A549 (cell line): ENCODE measurements at regions not wholly inside any gene's neighbourhood (a gene's known extent, or its start where the extent isn't known, plus 50 kb on each side); places are given as distances from the start of the nearest gene placed in this dataset.

Experiments
- KDM1A ChIP-seq: fragments of 200-600 bp; sonication (generic); IDR thresholded peaks from 2 replicates; pipeline ENCODE4 v1.6.1; 2016; ENCODE audit warnings: low read depth, mild to moderate bottlenecking
- SMC3 ChIP-seq: fragments of >200 bp; sonication (Bioruptor Twin); formaldehyde crosslinking; IDR thresholded peaks from 3 replicates; pipeline ENCODE4 v1.6.1; 2018; ENCODE audit warnings: inconsistent platforms

DNA sequence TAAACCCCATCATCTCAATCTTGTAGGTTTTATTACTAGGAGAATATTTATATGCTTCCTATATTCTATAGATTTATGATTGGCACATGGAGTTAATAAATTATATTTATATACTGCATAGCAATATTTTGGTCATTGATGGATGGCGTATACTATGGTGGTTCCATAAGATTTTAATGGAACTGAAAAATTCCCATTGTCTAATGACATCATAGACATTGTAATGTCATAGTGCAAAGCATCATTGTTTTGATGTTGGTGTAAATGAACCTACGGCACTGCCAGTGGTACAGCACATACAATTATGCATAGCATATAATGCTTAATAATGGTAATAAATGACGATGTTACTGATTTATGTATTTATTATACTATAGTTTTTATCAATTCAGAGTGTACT, 1135.9 kb downstream of the CNTNAP5 start:
- no peak for TF ChIP-seq SMC3
- no peak for TF ChIP-seq KDM1A
